CD1c-positive myeloid dendritic cell (primary cell): ENCODE measurements at regions not wholly inside any gene's neighbourhood (a gene's known extent, or its start where the extent isn't known, plus 50 kb on each side); places are given as distances from the start of the nearest gene placed in this dataset.

Experiments
- DNase-seq: peaks from one replicate; pipeline ENCODE4 v3.0.0-alpha.2; 2016; ENCODE audit errors: extremely low spot score

GRCh38 chr20:59493926-59494325 lies 110.4 kb upstream of the PHACTR3 start:
- no peak for DNase-seq

- DNase-seq = no peak
These were observed 109.2 kb upstream of the PHACTR3 start for GRCh38 chr20:59495166-59495565.

- DNase-seq = peak; percentile 66
These were observed 108.3 kb upstream of the PHACTR3 start for GRCh38 chr20:59495894-59496510.

GRCh38 chr20:59498291-59498690 lies 106.0 kb upstream of the PHACTR3 start:
- no peak for DNase-seq

- DNase-seq = no peak
These were observed 104.5 kb upstream of the PHACTR3 start for GRCh38 chr20:59499863-59500262.

GRCh38 chr20:59508729-59509128 lies 95.6 kb upstream of the PHACTR3 start:
- no peak for DNase-seq

- no peak for DNase-seq
These were observed 91.7 kb upstream of the PHACTR3 start for GRCh38 chr20:59512651-59513050.

GRCh38 chr20:59514554-59514953 lies 89.8 kb upstream of the PHACTR3 start:
- no peak for DNase-seq

GRCh38 chr20:59515013-59515905 lies 89.1 kb upstream of the PHACTR3 start:
- DNase-seq = peak; percentile 28

GRCh38 chr20:59515906-59516209 lies 88.5 kb upstream of the PHACTR3 start:
- no peak for DNase-seq

GRCh38 chr20:59518881-59519706 lies 85.2 kb upstream of the PHACTR3 start:
- DNase-seq = peak; percentile 57

- no peak for DNase-seq
These were observed 84.7 kb upstream of the PHACTR3 start for GRCh38 chr20:59519707-59520014.

- no peak for DNase-seq
These were observed 83.5 kb upstream of the PHACTR3 start for GRCh38 chr20:59520814-59521213.

GRCh38 chr20:59525500-59526241 lies 78.7 kb upstream of the PHACTR3 start:
- peak; percentile 37 for DNase-seq

GRCh38 chr20:59526242-59527225 lies 77.8 kb upstream of the PHACTR3 start:
- DNase-seq = no peak

- DNase-seq = no peak
These were observed 73.6 kb upstream of the PHACTR3 start for GRCh38 chr20:59530782-59531181.

- no peak for DNase-seq
These were observed 66.3 kb upstream of the PHACTR3 start for GRCh38 chr20:59537991-59538390.

GRCh38 chr20:59547596-59547995 lies 56.7 kb upstream of the PHACTR3 start:
- no peak for DNase-seq
